Activated CD4-positive, alpha-beta T cell treated with anti-CD3 and anti-CD28 coated beads, Interleukin-2, Interleukin-4, amounts not matched to agents 100 ng/mL and 50 ng/mL, durations not matched to agents 16 hours and 8 hours (primary cell): ENCODE measurements at regions not wholly inside any gene's neighbourhood (a gene's known extent, or its start where the extent isn't known, plus 50 kb on each side); places are given as distances from the start of the nearest gene placed in this dataset.
"Not testable (repeated sequence)": the region's sequence is repeated elsewhere in the genome, so short reads cannot be mapped to it uniquely, and the experiment has no call there.

Source experiments
- DNase-seq: peaks from one replicate; pipeline ENCODE4 v3.0.0-alpha.2; 2020; ENCODE audit warnings: low spot score

- DNase-seq = no peak
These were observed 238.2 kb upstream of the INTU start for GRCh38 chr4:127394516-127394915.

- no peak for DNase-seq
These were observed 232.5 kb upstream of the INTU start for GRCh38 chr4:127400276-127400675.

- DNase-seq = peak; percentile 51
These were observed 231.9 kb upstream of the INTU start for GRCh38 chr4:127400731-127401346.

GRCh38 chr4:127403471-127404084 lies 229.2 kb upstream of the INTU start:
- DNase-seq = no peak

GRCh38 chr4:127406187-127406586 lies 226.6 kb upstream of the INTU start:
- DNase-seq = no peak

- not testable (repeated sequence) for DNase-seq
These were observed 225.2 kb upstream of the INTU start for GRCh38 chr4:127407572-127407971.

GRCh38 chr4:127410201-127410600 lies 222.6 kb upstream of the INTU start:
- DNase-seq = no peak

- DNase-seq = no peak
These were observed 222.1 kb upstream of the INTU start for GRCh38 chr4:127410644-127411043.

GRCh38 chr4:127414951-127415606 lies 217.7 kb upstream of the INTU start:
- DNase-seq = no peak

- no peak for DNase-seq
These were observed 216.6 kb upstream of the INTU start for GRCh38 chr4:127416115-127416514.

- DNase-seq = no peak
These were observed 214.7 kb upstream of the INTU start for GRCh38 chr4:127417885-127418535.

GRCh38 chr4:127419431-127419830 lies 213.3 kb upstream of the INTU start:
- no peak for DNase-seq

GRCh38 chr4:127421437-127421836 lies 211.3 kb upstream of the INTU start:
- no peak for DNase-seq

GRCh38 chr4:127425202-127425845 lies 207.4 kb upstream of the INTU start:
- DNase-seq = no peak

- no peak for DNase-seq
These were observed 206.9 kb upstream of the INTU start for GRCh38 chr4:127425851-127426250.

GRCh38 chr4:127441571-127441970 lies 191.2 kb upstream of the INTU start:
- DNase-seq = no peak

GRCh38 chr4:127445471-127445870 lies 187.3 kb upstream of the INTU start:
- DNase-seq = no peak

- no peak for DNase-seq
These were observed 186.3 kb upstream of the INTU start for GRCh38 chr4:127446427-127446885.

- DNase-seq = no peak
These were observed 183.8 kb upstream of the INTU start for GRCh38 chr4:127448986-127449385.

GRCh38 chr4:127449449-127449848 lies 183.3 kb upstream of the INTU start:
- no peak for DNase-seq

GRCh38 chr4:127450276-127450675 lies 182.5 kb upstream of the INTU start:
- DNase-seq = no peak

GRCh38 chr4:127463883-127464282 lies 168.9 kb upstream of the INTU start:
- DNase-seq = no peak
